Stimulated activated CD4-positive, alpha-beta T cell treated with anti-CD3 and anti-CD28 coated beads, Interleukin-1b, Interleukin-23, amount 100 ng/mL, for 48 hours (primary cell): ENCODE measurements at regions not wholly inside any gene's neighbourhood (a gene's known extent, or its start where the extent isn't known, plus 50 kb on each side); places are given as distances from the start of the nearest gene placed in this dataset.
A peak's percentile ranks its signal among the peaks of the same experiment; 100 is the strongest.
"Not testable (repeated sequence)": the region's sequence is repeated elsewhere in the genome, so short reads cannot be mapped to it uniquely, and the experiment has no call there.

Experiments used
- DNase-seq: peaks from one replicate; pipeline ENCODE4 v3.0.0-alpha.2; 2020

- DNase-seq, result no peak
Measured at GRCh38 chr19:28655054-28655453, 557.9 kb downstream of the UQCRFS1 start.

DNA sequence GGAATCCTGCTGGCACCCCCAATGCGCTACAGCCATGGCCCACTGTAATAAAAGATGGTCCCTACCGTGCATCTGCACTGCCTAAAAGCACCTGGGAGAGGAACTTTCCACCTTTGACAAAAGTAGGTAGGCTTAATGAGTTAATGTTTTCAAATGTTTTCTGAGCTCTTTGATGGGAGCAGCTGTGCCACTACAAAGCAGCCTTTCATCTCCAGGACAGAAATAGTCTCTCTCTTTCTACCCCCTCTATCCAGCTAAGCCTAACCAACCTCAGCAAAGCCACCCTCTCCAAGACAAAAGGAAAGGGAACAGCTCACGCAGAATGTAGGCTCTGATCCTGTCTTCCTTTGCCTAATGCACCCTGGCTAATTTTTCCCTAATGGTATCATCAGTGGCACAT is 560.2 kb downstream of the UQCRFS1 start:
- no peak for DNase-seq

DNA sequence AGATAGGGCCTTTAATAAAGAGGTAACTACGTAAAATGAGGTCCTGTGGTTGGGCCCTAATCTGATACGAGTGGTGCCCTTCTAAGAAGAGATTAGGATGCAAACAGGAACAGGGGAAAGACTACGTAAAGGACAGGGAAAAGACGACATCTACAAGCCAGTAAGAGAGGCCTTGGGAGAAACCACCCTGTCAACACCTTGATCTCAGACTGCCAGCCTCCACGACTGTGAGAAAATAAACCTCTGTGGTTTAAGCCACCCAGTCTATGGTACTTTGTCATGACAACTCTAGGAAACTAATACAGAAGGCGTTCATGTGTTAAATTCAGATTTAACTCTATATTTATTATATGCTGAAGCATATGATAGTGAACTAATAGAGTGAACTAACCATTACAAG is 566.3 kb downstream of the UQCRFS1 start:
- no peak for DNase-seq

DNA sequence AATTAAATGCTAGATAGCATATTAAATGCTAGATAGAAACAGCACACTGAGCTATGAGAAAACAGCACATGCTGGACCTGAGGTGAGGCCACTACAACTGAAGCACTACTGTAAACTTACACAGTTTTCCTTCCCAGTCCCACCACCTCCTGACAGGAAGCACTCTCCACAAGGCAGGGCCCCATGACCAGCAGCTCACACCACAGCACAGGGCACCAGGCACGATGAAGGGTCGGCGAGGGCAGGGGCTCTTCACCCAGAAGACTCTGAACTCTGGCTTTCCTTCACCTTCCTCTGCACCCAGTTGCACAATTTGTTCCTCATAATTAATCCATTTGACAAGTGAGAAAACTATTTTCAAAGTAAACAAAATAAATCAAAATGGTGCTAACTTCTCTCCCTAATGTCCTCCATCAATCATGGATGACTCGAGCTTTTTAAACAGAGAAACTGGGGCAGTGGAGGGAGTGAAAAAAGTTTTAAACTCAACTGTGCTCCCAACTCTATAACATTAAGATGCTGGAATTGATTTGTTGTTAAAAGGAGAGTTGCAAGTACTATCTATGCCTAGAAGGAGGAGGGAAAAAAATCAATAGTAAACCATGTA is 568.7 kb downstream of the UQCRFS1 start:
- no peak for DNase-seq

- no peak for DNase-seq
Measured at GRCh38 chr19:28642787-28643683, 569.9 kb downstream of the UQCRFS1 start.

GRCh38 chr19:28641395-28641794 is 571.6 kb downstream of the UQCRFS1 start:
- no peak for DNase-seq

- DNase-seq, result no peak
Measured at GRCh38 chr19:28640506-28640905, 572.4 kb downstream of the UQCRFS1 start.

DNA sequence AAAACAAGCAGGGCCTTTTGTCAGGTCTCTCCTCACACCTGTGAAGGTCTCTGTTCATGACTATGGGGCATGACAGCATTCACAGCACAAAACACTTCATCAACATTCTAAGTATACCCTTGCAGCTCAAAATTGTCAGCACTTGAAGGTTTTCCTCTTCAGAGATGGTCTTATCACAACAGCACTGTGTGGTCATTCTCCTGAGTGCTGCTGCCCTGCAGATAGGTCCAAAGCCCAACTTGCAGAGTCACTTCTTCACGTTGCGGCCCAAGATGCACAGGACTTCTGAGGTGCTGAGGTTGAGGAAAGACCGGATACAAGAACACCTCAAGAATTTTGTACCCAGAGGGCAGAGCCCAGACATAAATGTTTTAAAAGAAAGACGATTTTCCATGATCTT is 574.5 kb downstream of the UQCRFS1 start:
- no peak for DNase-seq

GRCh38 chr19:28636706-28637105 is 576.2 kb downstream of the UQCRFS1 start:
- DNase-seq, result no peak

- DNase-seq, result no peak
Measured at GRCh38 chr19:28636016-28636629, 576.8 kb downstream of the UQCRFS1 start.

- DNase-seq, result no peak
Measured at GRCh38 chr19:28634837-28635236, 578.1 kb downstream of the UQCRFS1 start.

DNA sequence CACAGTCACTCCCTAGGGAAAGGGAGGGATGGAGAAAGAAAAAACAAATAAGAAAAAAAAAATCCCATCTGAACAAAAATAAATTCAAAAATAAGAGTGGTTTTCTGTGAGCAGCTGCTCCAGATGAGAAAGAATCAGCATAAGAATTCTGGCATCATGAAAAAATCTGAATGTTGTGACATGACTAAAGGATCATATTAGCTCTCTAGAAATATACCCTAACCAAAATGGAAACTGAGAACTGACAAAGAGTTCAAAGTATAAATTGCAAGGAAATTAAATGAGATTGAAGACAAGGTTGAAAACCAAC is 579.0 kb downstream of the UQCRFS1 start:
- no peak for DNase-seq

- peak; percentile 51 for DNase-seq
Measured at GRCh38 chr19:28633319-28634018, 579.5 kb downstream of the UQCRFS1 start.

DNA sequence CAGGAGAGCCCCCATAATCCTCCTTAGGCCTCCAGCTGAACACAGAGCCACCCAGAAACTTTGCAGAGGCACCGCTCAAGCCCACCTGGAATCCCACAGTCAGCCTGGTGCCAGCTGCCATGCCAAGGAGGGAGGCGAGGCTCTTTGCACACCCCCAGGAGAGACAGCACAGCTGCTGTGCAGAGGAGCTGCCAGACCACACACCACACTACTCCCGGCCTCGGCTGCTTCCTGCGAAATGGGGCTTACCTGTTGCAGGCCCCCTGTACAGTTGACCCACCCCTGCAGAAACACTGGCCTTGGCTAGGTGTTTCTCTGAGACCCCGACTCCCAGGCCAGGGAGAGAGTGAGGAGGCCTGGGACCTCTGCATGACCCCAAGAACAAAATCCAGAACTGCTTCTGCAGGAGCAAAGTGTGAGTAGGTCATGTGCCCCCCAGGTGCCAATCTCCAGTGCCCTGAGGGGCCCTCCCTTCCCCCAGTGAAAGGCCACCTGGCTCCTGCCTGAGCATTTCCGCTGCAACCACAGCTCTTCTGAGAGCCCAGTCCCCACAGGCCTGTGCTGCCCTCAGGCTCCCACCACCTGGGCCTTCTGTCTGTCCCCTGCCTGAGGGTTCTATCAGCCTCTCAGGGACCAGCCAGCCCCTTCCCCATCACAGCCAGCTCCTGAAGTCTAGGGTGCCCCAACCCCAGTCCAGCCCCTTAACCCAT is 580.4 kb downstream of the UQCRFS1 start:
- no peak for DNase-seq

DNA sequence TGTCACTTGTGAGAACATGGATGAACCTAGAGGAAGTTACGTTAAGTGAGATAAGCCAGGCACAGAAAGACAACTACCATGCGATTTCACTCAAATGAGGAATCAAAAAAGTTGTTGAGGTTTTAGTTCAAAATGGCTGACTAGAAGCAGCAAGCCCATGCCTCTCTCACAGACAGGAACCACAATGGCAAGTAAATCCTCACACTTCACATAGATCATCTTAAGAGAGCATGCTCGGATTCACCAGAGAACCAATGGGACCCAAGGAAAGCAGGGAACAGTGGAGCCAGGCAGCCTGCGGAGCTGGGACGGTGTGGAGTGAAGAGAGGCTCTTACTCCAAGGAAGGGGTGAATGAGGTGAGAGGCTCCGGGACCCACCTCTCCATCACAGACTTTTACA is 581.0 kb downstream of the UQCRFS1 start:
- no peak for DNase-seq

DNA sequence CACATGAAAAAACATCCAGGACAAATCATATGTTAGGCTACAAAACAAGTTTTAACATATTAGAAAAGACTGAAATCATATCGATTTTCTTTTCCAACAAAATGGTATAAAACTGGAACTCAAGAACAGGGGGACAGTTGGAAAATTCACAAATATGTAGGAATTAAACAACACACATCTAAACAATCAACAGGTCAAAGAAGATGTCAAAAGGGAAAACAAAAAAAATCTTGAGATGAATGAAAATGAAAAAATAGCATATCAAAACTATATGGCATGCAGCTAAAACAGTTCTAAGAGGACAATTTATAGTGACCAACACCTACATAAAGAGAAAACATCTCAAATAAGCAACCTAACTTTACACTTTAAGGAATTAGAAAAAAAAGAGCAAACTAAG is 585.3 kb downstream of the UQCRFS1 start:
- no peak for DNase-seq

DNA sequence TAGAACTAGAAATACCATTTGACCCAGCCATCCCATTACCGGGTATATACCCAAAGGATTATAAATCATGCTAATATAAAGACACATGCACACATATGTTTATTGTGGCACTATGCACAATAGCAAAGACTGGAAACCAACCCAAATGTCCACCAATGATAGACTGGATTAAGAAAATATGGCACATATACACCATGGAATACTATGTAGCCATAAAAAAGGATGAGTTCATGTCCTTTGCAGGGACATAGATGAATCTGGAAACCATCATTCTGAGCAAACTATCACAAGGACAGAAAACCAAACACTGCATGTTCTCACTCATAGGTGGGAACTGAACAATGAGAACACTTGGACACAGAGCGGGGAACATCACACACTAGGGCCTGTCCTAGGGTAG is 586.5 kb downstream of the UQCRFS1 start:
- not testable (repeated sequence) for DNase-seq

DNA sequence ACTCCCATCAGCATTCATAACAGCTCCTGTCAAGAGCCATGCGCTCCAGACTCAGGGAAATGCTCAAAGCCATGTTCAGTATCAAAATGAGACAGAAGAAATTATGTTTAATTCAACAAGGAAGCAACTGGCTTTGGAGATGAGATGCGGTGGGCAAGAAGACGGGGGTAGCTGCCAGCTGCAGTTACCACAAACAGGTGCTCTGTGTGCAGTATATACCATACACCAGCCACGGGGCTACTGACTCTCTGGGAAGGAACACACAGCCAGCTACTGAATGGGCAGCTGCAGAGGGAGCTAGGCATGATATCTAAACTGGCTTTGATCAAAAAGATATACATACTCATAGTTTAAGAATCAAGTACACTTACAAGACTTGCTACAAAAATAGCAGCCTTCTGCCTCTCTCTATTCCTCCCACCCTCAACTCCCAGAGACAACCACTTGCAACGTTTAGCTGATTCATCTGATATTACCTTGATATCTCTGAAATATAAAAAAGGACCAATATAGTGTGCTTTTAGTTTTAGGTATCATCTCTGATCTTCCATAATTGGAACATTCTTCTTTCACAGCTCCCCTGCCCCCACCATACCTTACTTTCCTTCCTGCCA is 593.0 kb downstream of the UQCRFS1 start:
- no peak for DNase-seq

- DNase-seq, result no peak
Measured at GRCh38 chr19:28618504-28618903, 594.4 kb downstream of the UQCRFS1 start.

DNA sequence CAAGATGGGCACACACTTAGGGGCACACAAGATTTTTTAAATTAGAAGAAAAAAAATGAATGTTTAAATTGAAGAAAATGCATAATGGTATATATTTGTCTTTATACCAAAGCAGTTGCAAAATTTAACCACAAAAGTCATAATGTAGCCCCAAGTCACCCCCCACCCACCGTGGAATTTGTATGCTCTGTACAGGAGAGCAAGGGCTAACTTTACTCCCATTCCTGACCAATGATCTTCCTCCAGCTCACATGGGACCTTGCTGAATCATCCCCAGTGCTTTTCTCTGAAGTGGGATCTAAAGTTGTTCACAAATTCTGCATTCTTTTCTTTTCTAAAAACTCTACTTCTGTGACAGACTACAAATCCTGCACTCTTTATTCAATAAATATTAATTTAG is 597.0 kb downstream of the UQCRFS1 start:
- no peak for DNase-seq

DNA sequence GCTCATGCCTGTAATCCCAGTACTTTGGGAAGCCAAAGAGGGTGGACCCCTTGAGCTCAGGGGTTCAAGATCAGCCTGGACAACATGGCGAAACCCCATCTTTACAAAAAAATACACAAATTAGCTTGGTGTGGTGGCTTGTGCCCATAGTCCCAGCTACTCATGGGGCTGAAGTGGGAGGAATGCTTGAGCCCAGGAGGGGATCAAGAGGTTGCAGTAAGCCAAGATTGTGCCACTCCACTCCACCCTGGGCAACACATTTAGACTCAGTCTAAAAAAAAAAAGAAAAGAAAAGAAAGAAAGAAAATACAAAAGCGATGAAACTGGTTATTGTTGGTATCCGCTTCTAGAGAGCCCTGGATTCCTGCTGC is 597.4 kb downstream of the UQCRFS1 start:
- no peak for DNase-seq
